Endothelial cell (in vitro differentiated cells): ENCODE measurements at regions not wholly inside any gene's neighbourhood (a gene's known extent, or its start where the extent isn't known, plus 50 kb on each side); places are given as distances from the start of the nearest gene placed in this dataset.
"Not testable (repeated sequence)": the region's sequence is repeated elsewhere in the genome, so short reads cannot be mapped to it uniquely, and the experiment has no call there.

ENCODE experiments used
- DNase-seq: peaks from one replicate; pipeline ENCODE4 v3.0.0; 2021; ENCODE audit warnings: low spot score
- H3K27ac Mint-ChIP-seq: one replicate; pipeline ENCODE4 v1.8.0; 2021; ENCODE audit warnings: mixed read lengths, inconsistent platforms; ENCODE audit not compliant: unreplicated experiment
- H3K27me3 Mint-ChIP-seq: one replicate; pipeline ENCODE4 v1.8.0; 2021; ENCODE audit warnings: mild to moderate bottlenecking, moderate library complexity, mixed read lengths, inconsistent platforms; ENCODE audit not compliant: unreplicated experiment
- H3K36me3 Mint-ChIP-seq: one replicate; pipeline ENCODE4 v1.8.0; 2021; ENCODE audit warnings: mild to moderate bottlenecking, low read depth, mixed read lengths, inconsistent platforms; ENCODE audit not compliant: unreplicated experiment
- H3K4me1 Mint-ChIP-seq: one replicate; pipeline ENCODE4 v1.8.0; 2021; ENCODE audit warnings: mild to moderate bottlenecking, mixed read lengths, inconsistent platforms; ENCODE audit not compliant: unreplicated experiment
- H3K4me3 Mint-ChIP-seq: one replicate; pipeline ENCODE4 v1.8.0; 2021; ENCODE audit warnings: mild to moderate bottlenecking, mixed read lengths, inconsistent platforms; ENCODE audit not compliant: unreplicated experiment
- H3K9me3 Mint-ChIP-seq: one replicate; pipeline ENCODE4 v1.8.0; 2021; ENCODE audit warnings: mixed read lengths, inconsistent platforms; ENCODE audit not compliant: unreplicated experiment
- CTCF ChIP-seq: fragments of 200-600 bp; sonication (generic); IDR thresholded peaks from one replicate; pipeline ENCODE4 v1.5.0; 2021; ENCODE audit warnings: antibody characterized with exemption; ENCODE audit not compliant: unreplicated experiment

DNA sequence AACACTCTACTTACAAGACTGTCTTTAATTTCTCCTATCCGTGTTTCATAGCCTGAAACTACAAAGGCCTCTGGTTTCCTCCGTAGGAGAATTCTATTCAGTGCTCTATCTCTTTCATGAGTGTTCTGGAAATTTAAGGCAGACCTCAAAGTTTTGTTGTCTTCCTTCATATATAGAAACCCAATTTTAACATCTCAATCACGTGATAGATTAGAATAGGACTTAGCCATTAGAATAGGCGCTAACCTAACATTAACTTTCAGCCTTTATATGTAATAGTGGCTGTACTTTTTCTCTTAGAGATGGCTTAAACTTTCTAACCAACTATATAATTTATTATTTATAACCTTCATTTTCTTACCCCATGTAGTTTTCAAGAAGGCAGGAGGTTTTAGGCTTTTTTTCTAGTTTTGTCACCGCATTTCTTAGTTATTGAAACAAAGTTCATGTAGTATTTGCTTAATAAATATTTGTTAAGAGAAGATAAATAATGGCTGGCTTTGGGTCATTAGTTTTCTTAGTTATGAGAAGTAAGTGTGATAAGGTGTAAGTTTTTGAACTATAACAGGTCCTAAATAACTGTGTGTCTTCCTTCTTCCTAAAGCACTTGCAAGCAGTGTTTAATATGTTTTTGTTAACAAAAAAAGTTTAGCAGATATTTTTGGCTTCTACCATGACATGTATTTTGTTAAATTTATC is 1504.6 kb upstream of the ADGRL3 start:
- no peak overlapping the region for H3K27ac Mint-ChIP-seq
- DNase-seq = no peak
- H3K27me3 Mint-ChIP-seq = no peaks in the 10 kb centered on the region
- H3K4me3 Mint-ChIP-seq = no peak overlapping the region
- H3K4me1 Mint-ChIP-seq = no peaks in the 10 kb centered on the region
- no peaks in the 10 kb centered on the region for H3K9me3 Mint-ChIP-seq
- TF ChIP-seq CTCF = no peak
- H3K36me3 Mint-ChIP-seq = no peaks in the 10 kb centered on the region

GRCh38 chr4:59698041-59698440 is 1502.1 kb upstream of the ADGRL3 start:
- H3K4me3 Mint-ChIP-seq = no peak overlapping the region
- DNase-seq = no peak
- H3K4me1 Mint-ChIP-seq = no peaks in the 10 kb centered on the region
- H3K27me3 Mint-ChIP-seq = no peaks in the 10 kb centered on the region
- H3K36me3 Mint-ChIP-seq = no peaks in the 10 kb centered on the region
- no peaks in the 10 kb centered on the region for H3K9me3 Mint-ChIP-seq
- no peak for TF ChIP-seq CTCF
- no peak overlapping the region for H3K27ac Mint-ChIP-seq

DNA sequence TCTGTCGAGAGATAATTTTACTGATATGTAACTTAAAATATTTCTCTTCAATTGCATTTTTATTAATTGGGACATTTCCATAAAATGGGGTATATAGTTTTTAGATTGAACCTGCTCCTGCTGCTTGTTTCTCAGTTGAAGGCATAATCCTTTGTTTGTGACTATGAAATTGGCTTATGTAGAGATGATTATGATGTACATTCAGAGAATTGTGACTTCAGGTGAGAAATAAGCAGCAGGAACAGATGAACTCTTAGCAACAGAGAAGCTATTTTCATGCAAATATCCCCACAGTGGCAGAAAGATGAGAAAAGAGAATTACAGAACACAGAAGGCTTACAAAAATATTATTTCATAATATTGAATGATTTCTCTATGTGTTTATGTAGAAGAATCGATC is 1499.5 kb upstream of the ADGRL3 start:
- Mint-ChIP-seq H3K4me1 (no peaks in the 10 kb centered on the region), H3K36me3 (no peaks in the 10 kb centered on the region), H3K9me3 (no peaks in the 10 kb centered on the region), H3K27ac (no peak overlapping the region), H3K4me3 (no peak overlapping the region), H3K27me3 (no peaks in the 10 kb centered on the region)
- no peak for TF ChIP-seq CTCF
- no peak for DNase-seq

- H3K36me3 Mint-ChIP-seq = no peaks in the 10 kb centered on the region
- H3K27me3 Mint-ChIP-seq = no peaks in the 10 kb centered on the region
- no peak for DNase-seq
- H3K4me3 Mint-ChIP-seq = no peak overlapping the region
- H3K4me1 Mint-ChIP-seq = no peaks in the 10 kb centered on the region
- no peak overlapping the region for H3K27ac Mint-ChIP-seq
- no peak for TF ChIP-seq CTCF
- H3K9me3 Mint-ChIP-seq = no peaks in the 10 kb centered on the region
Measured at GRCh38 chr4:59704616-59705015, 1495.5 kb upstream of the ADGRL3 start.

GRCh38 chr4:59712470-59712869 is 1487.7 kb upstream of the ADGRL3 start:
- Mint-ChIP-seq H3K4me3 (no peak overlapping the region), H3K36me3 (no peaks in the 10 kb centered on the region), H3K9me3 (no peaks in the 10 kb centered on the region), H3K4me1 (no peaks in the 10 kb centered on the region), H3K27ac (no peak overlapping the region), H3K27me3 (no peaks in the 10 kb centered on the region)
- DNase-seq = no peak
- TF ChIP-seq CTCF = no peak

DNA sequence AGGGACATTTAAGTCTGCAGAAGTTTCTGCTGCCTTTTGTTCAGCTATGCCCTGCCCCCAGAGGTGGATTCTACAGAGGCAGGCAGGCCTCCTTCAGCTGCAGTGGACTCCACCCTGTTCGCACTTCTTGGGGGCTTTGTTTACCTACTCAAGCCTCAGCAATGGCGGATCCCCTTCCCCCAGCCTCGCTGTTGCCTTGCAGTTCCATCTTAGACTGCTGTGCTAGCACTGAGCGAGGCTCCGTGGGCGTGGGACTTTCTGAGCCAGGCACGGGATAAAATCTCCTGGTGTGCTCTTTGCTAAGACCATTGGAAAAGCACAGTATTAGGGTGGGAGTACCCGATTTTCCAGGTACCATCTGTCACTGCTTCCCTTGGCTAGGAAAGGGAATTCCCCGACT is 1475.8 kb upstream of the ADGRL3 start:
- not testable (repeated sequence) for H3K4me3 Mint-ChIP-seq, H3K4me1 Mint-ChIP-seq, H3K36me3 Mint-ChIP-seq, H3K9me3 Mint-ChIP-seq, H3K27me3 Mint-ChIP-seq, DNase-seq, H3K27ac Mint-ChIP-seq
